DMS79 treated with DMSO at 0.1 percent for 48 hours (cell line): ENCODE measurements at regions not wholly inside any gene's neighbourhood (a gene's known extent, or its start where the extent isn't known, plus 50 kb on each side); places are given as distances from the start of the nearest gene placed in this dataset.

ENCODE experiments used
- DNase-seq: peaks from one replicate; lab custom pipeline; 2025; lab: John Stamatoyannopoulos, UW

- DNase-seq: no peak
Observed at GRCh38 chr9:89998633-89999032, 393.8 kb downstream of the GADD45G start.

- DNase-seq: peak; percentile 23
Observed at GRCh38 chr9:89999176-89999533, 394.3 kb downstream of the GADD45G start.

- DNase-seq: peak; percentile 72
Observed at GRCh38 chr9:89999534-90000370, 394.9 kb downstream of the GADD45G start.

GRCh38 chr9:90000925-90001324, 396.1 kb downstream of the GADD45G start:
- no peak for DNase-seq

GRCh38 chr9:90001747-90002146, 396.9 kb downstream of the GADD45G start:
- DNase-seq: peak; percentile 5

GRCh38 chr9:90002397-90003271, 397.8 kb downstream of the GADD45G start:
- DNase-seq: peak; percentile 29

- DNase-seq: no peak
Observed at GRCh38 chr9:90005388-90005787, 400.6 kb downstream of the GADD45G start.

GRCh38 chr9:90007516-90008440, 403.0 kb downstream of the GADD45G start:
- no peak for DNase-seq

GRCh38 chr9:90009447-90009846, 404.6 kb downstream of the GADD45G start:
- no peak for DNase-seq

- no peak for DNase-seq
Observed at GRCh38 chr9:90010793-90011192, 406.0 kb downstream of the GADD45G start.

- DNase-seq: peak; percentile 37
Observed at GRCh38 chr9:90012949-90013348, 408.1 kb downstream of the GADD45G start.

GRCh38 chr9:90013778-90014177, 409.0 kb downstream of the GADD45G start:
- no peak for DNase-seq

GRCh38 chr9:90014421-90014820, 409.6 kb downstream of the GADD45G start:
- peak; percentile 43 for DNase-seq

GRCh38 chr9:90016272-90016671, 411.5 kb downstream of the GADD45G start:
- no peak for DNase-seq

GRCh38 chr9:90017679-90018078, 412.9 kb downstream of the GADD45G start:
- no peak for DNase-seq

GRCh38 chr9:90018688-90019087, 413.9 kb downstream of the GADD45G start:
- DNase-seq: peak; percentile 22

GRCh38 chr9:90019626-90020025, 414.8 kb downstream of the GADD45G start:
- no peak for DNase-seq

GRCh38 chr9:90020276-90020871, 415.6 kb downstream of the GADD45G start:
- no peak for DNase-seq

- DNase-seq: no peak
Observed at GRCh38 chr9:90021216-90021906, 416.5 kb downstream of the GADD45G start.

GRCh38 chr9:90022474-90022873, 417.7 kb downstream of the GADD45G start:
- DNase-seq: no peak

- no peak for DNase-seq
Observed at GRCh38 chr9:90023861-90024260, 419.0 kb downstream of the GADD45G start.
